ENCODE measurements at regions not wholly inside any gene's neighbourhood (a gene's known extent, or its start where the extent isn't known, plus 50 kb on each side); places are given as distances from the start of the nearest gene placed in this dataset.

GRCh38 chr10:114877301-114877644 is 55.7 kb downstream of the FHIP2A start:
- Histone ChIP-seq H3K27me3 (peaks cover 19% of the 10 kb centered on the region), H3K9me3 (no peaks in the 10 kb centered on the region), H3K27ac (no peak overlapping the region), H3K4me1 (peaks cover 0 to 11% (median 0%) of the 10 kb centered on the region in 3 donors), H3K4me3 (no peak overlapping the region), H3K36me3 (no peaks in the 10 kb centered on the region)
- 51 to 58% methylated on average over 6 of the region's 6 CpGs for WGBS, 2 donors (ENCODE audit: low coverage in 1 of 2)
- no peak for ATAC-seq
- no peak for TF ChIP-seq CTCF (IDR thresholded peaks at IDR 0.05)
- TF ChIP-seq EP300 (IDR thresholded peaks at IDR 0.05) = no peak
- no peak for TF ChIP-seq POLR2A (IDR thresholded peaks at IDR 0.05)

- TF ChIP-seq POLR2AphosphoS5 (IDR thresholded peaks at IDR 0.05) (no peak), CTCF (IDR thresholded peaks at IDR 0.05) (no peak), EP300 (IDR thresholded peaks at IDR 0.05) (no peak), POLR2A (IDR thresholded peaks at IDR 0.05) (no peak)
- ATAC-seq = no peak
- no peak overlapping the region for H3K4me3 ChIP-seq
- no peak overlapping the region for H3K27ac ChIP-seq
- H3K27me3 ChIP-seq = peaks cover 19% of the 10 kb centered on the region
- H3K9me3 ChIP-seq = no peaks in the 10 kb centered on the region
- no peaks in the 10 kb centered on the region for H3K36me3 ChIP-seq
- H3K4me1 ChIP-seq = peaks cover 0 to 11% (median 0%) of the 10 kb centered on the region in 3 donors
Observed at GRCh38 chr10:114879093-114879492, 57.5 kb downstream of the FHIP2A start.

GRCh38 chr10:114879541-114880158 is 58.1 kb downstream of the FHIP2A start:
- no peak for ATAC-seq
- no peak for TF ChIP-seq EP300 (IDR thresholded peaks at IDR 0.05)
- peak in 1 of 4 experiments; percentile 37 for TF ChIP-seq CTCF (IDR thresholded peaks at IDR 0.05)
- TF ChIP-seq POLR2A (IDR thresholded peaks at IDR 0.05) = no peak
- TF ChIP-seq POLR2AphosphoS5 (IDR thresholded peaks at IDR 0.05) = no peak
- H3K9me3 ChIP-seq = no peaks in the 10 kb centered on the region
- no peaks in the 10 kb centered on the region for H3K36me3 ChIP-seq
- no peak overlapping the region for H3K27ac ChIP-seq
- peaks cover 19% of the 10 kb centered on the region for H3K27me3 ChIP-seq
- peaks cover 0 to 11% (median 0%) of the 10 kb centered on the region in 3 donors for H3K4me1 ChIP-seq
- no peak overlapping the region for H3K4me3 ChIP-seq
- WGBS, 2 donors (ENCODE audit: low coverage in 1 of 2) = 41 to 65% methylated on average over 9 to 12 of the region's 13 CpGs

- TF ChIP-seq EP300 (IDR thresholded peaks at IDR 0.05) (no peak), POLR2A (IDR thresholded peaks at IDR 0.05) (no peak), CTCF (IDR thresholded peaks at IDR 0.05) (no peak), POLR2AphosphoS5 (IDR thresholded peaks at IDR 0.05) (no peak)
- Histone ChIP-seq H3K9me3 (no peaks in the 10 kb centered on the region), H3K36me3 (no peaks in the 10 kb centered on the region), H3K4me3 (no peak overlapping the region), H3K27ac (no peak overlapping the region), H3K4me1 (peaks cover 0 to 11% (median 0%) of the 10 kb centered on the region in 3 donors), H3K27me3 (peaks cover 6% of the 10 kb centered on the region)
- WGBS, 2 donors (ENCODE audit: low coverage in 1 of 2) = 83 to 100% methylated on average over 1 to 2 of the region's 3 CpGs
- no peak for ATAC-seq
Observed at GRCh38 chr10:114881417-114881816, 56.6 kb upstream of the TRUB1 start.

- Histone ChIP-seq H3K27ac (no peak overlapping the region), H3K4me3 (no peak overlapping the region), H3K4me1 (peaks cover 0 to 11% (median 0%) of the 10 kb centered on the region in 3 donors), H3K27me3 (peaks cover 1% of the 10 kb centered on the region), H3K9me3 (no peaks in the 10 kb centered on the region), H3K36me3 (no peaks in the 10 kb centered on the region)
- TF ChIP-seq EP300 (IDR thresholded peaks at IDR 0.05) (no peak), CTCF (IDR thresholded peaks at IDR 0.05) (no peak), POLR2A (IDR thresholded peaks at IDR 0.05) (no peak), POLR2AphosphoS5 (IDR thresholded peaks at IDR 0.05) (no peak)
- WGBS, 2 donors (ENCODE audit: low coverage in 1 of 2) = 93 to 94% methylated on average over 3 to 6 of the region's 12 CpGs
- ATAC-seq = no peak
Observed at GRCh38 chr10:114881901-114882300, 56.1 kb upstream of the TRUB1 start.

Data from gastroesophageal sphincter (tissue), 4 donors.